ENCODE measurements at regions not wholly inside any gene's neighbourhood (a gene's known extent, or its start where the extent isn't known, plus 50 kb on each side); places are given as distances from the start of the nearest gene placed in this dataset.

DNA sequence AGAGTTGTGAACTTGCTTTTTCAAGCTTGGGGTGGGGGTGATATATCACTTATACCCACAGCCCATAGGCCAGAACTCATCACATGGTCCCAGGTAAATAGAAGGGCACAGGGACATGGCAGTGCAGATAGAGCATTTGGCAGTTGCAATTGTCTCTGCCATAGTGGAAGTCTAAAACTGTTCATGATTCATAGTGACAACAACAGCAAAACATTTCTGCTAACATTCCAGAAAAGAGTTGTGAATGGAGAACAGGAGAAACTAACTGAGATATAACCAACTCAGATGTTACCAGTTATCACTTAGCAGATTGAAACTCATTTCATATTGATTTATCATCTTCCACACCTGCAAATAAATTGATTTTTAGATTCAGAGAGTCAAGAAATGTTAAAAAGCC is 278.6 kb upstream of the KYNU start:
- H3K56ac ChIP-seq (replicated peaks; ENCODE audit: insufficient read length, low read depth, low read length) = no peak overlapping the region
- H2BK12ac ChIP-seq (ENCODE audit: low read depth, low read length) = no peak overlapping the region
- H2BK120ac ChIP-seq (replicated peaks; ENCODE audit: low read depth, low read length) = no peak overlapping the region
- no peaks in the 10 kb centered on the region for H3K23me2 ChIP-seq (ENCODE audit: low read depth, low read length)
- H3K14ac ChIP-seq (ENCODE audit: insufficient read length) = no peak overlapping the region
- H3K4me1 ChIP-seq (replicated peaks in 1 of 4; ENCODE audit: control insufficient read depth in 3 of 4, insufficient read depth in 4 of 4, low read length in 3 of 4) = no peaks in the 10 kb centered on the region
- FAIRE-seq (no peak), DNase-seq (ENCODE audit: low read depth in 1 of 2, low spot score in 2 of 2) (no peak)
- H3K9me3 ChIP-seq (ENCODE audit: insufficient read depth in 2 of 2, low read depth in 1 of 2, low read length in 1 of 2) = no peaks in the 10 kb centered on the region
- no peak overlapping the region for H3K27ac ChIP-seq (ENCODE audit: low read depth, low read length)
- no peak overlapping the region for H2BK20ac ChIP-seq (ENCODE audit: low read length)
- no peak overlapping the region for H4K8ac ChIP-seq (ENCODE audit: extremely low read depth, insufficient read depth, low read length)
- H2AK5ac ChIP-seq (ENCODE audit: low read depth, low read length) = no peak overlapping the region
- peaks cover 0 to 1% (median 0%) of the 10 kb centered on the region in 4 experiments; a peak in 1 of 7 replicates for H3K27me3 ChIP-seq (replicated peaks in 1 of 4; ENCODE audit: control insufficient read depth in 3 of 4, extremely low read depth in 1 of 4, insufficient read depth in 3 of 4, low read length in 3 of 4)
- H3K36me3 ChIP-seq (ENCODE audit: control insufficient read depth in 2 of 4, insufficient read depth in 4 of 4, low read length in 3 of 4) = no peaks in the 10 kb centered on the region
- no peak overlapping the region for H3K23ac ChIP-seq (ENCODE audit: insufficient read length)
- no peak overlapping the region for H3K4me3 ChIP-seq (ENCODE audit: extremely low read depth in 1 of 4, insufficient read depth in 2 of 4, low read depth in 3 of 4, low read length in 4 of 4)
- H3K9ac ChIP-seq (replicated peaks in 1 of 4; ENCODE audit: extremely low read depth in 1 of 4, low read depth in 3 of 4, low read length in 3 of 4) = no peak overlapping the region
- no peak overlapping the region for H2AFZ ChIP-seq (ENCODE audit: low read length)
- no peak overlapping the region for H4K5ac ChIP-seq (ENCODE audit: insufficient read length, low read depth, low read length)
- CTCF ChIA-PET (ENCODE audit: partially characterized antibody) = interaction anchor here (0.7 kb wide), 1 partner anchor 1629 kb away, joined by 3 read pairs; no protein-coding TSS in a partner anchor
- H3K79me2 ChIP-seq (ENCODE audit: control insufficient read depth in 1 of 2, insufficient read depth in 2 of 2, low read length in 2 of 2) = no peaks in the 10 kb centered on the region
- H3K4me2 ChIP-seq (ENCODE audit: insufficient read depth in 1 of 2, low read depth in 2 of 2, low read length in 2 of 2) = no peak overlapping the region
- no peak overlapping the region for H2BK5ac ChIP-seq (ENCODE audit: low read depth, low read length)
- H2BK15ac ChIP-seq (ENCODE audit: low read length) = no peak overlapping the region
- no peaks in the 10 kb centered on the region for H3K79me1 ChIP-seq (ENCODE audit: low read depth, low read length)
- H3K18ac ChIP-seq (ENCODE audit: extremely low read depth, low read length) = no peak overlapping the region
- H3K4ac ChIP-seq (replicated peaks; ENCODE audit: insufficient read length, low read depth, low read length) = no peak overlapping the region
- H4K91ac ChIP-seq (replicated peaks; ENCODE audit: insufficient read length, low read length) = no peak overlapping the region
- POLR2A ChIA-PET (ENCODE audit: partially characterized antibody) = no interaction called here
- H4K20me1 ChIP-seq (replicated peaks in 1 of 2; ENCODE audit: control insufficient read depth in 1 of 2, insufficient read depth in 2 of 2, low read length in 2 of 2) = no peaks in the 10 kb centered on the region
- TF ChIP-seq BRCA1 (IDR thresholded peaks at IDR 0.05; ENCODE audit: low read depth, low read length) (no peak), TBP (IDR thresholded peaks at IDR 0.05; ENCODE audit: low read depth, low read length) (no peak), KDM4A (IDR thresholded peaks at IDR 0.05; ENCODE audit: low read depth, low read length, severe bottlenecking) (no peak), TCF12 (IDR thresholded peaks at IDR 0.05; ENCODE audit: low read depth, low read length) (no peak), RNF2 (IDR thresholded peaks at IDR 0.05; ENCODE audit: borderline replicate concordance, low read depth, low read length, missing control alignments, poor library complexity, severe bottlenecking) (no peak), CHD2 (IDR thresholded peaks at IDR 0.05; ENCODE audit: low read length) (no peak), SIX5 (IDR thresholded peaks at IDR 0.05; ENCODE audit: low read depth, low read length) (no peak), EZH2 (IDR thresholded peaks at IDR 0.05; ENCODE audit: low read depth, low read length, severe bottlenecking) (no peak), NANOG (IDR thresholded peaks at IDR 0.05; ENCODE audit: insufficient read depth, low read depth, low read length, poor library complexity, severe bottlenecking) (no peak), SP1 (IDR thresholded peaks at IDR 0.05; ENCODE audit: low read depth, low read length) (no peak), NRF1 (IDR thresholded peaks at IDR 0.05; ENCODE audit: low read depth, low read length) (no peak), TAF1 (IDR thresholded peaks at IDR 0.05; ENCODE audit: low read depth, low read length) (no peak), BCL11A (IDR thresholded peaks at IDR 0.05; ENCODE audit: low read depth in 2 of 2, low read length in 2 of 2) (no peak), CHD1 (IDR thresholded peaks at IDR 0.05; ENCODE audit: low read depth, low read length) (no peak), ATF3 (IDR thresholded peaks at IDR 0.05; ENCODE audit: insufficient read depth, low read depth, low read length) (no peak), KDM1A (IDR thresholded peaks at IDR 0.05; ENCODE audit: borderline replicate concordance, low read length) (no peak)

Data from H1 (cell line).